ENCODE measurements at regions not wholly inside any gene's neighbourhood (a gene's known extent, or its start where the extent isn't known, plus 50 kb on each side); places are given as distances from the start of the nearest gene placed in this dataset.

GRCh38 chr2:19300961-19301360 lies 57.5 kb downstream of the OSR1 start:
- TF ChIP-seq, protein P1, sequence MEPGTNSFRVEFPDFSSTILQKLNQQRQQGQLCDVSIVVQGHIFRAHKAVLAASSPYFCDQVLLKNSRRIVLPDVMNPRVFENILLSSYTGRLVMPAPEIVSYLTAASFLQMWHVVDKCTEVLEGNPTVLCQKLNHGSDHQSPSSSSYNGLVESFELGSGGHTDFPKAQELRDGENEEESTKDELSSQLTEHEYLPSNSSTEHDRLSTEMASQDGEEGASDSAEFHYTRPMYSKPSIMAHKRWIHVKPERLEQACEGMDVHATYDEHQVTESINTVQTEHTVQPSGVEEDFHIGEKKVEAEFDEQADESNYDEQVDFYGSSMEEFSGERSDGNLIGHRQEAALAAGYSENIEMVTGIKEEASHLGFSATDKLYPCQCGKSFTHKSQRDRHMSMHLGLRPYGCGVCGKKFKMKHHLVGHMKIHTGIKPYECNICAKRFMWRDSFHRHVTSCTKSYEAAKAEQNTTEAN (CRISPR knock-in tag; conservative IDR thresholded peaks at IDR 0.05) = no peak
- TF ChIP-seq FOXP4 (CRISPR knock-in tag; IDR thresholded peaks at IDR 0.05) (no peak), RERE (CRISPR knock-in tag; IDR thresholded peaks at IDR 0.05; ENCODE audit: low read depth) (no peak), EZH2 (conservative IDR thresholded peaks at IDR 0.05; ENCODE audit: low read depth, low read length) (no peak), ZNF207 (IDR thresholded peaks at IDR 0.05; ENCODE audit: borderline replicate concordance) (no peak), CTCF (CRISPR knock-in tag; IDR thresholded peaks at IDR 0.05) (no peak), SMAD3 (CRISPR knock-in tag; IDR thresholded peaks at IDR 0.05) (no peak), HNRNPK (IDR thresholded peaks at IDR 0.05; ENCODE audit: low read depth, low read length, poor library complexity, severe bottlenecking) (no peak), POLR2AphosphoS5 (IDR thresholded peaks at IDR 0.05; ENCODE audit: low read depth, low read length) (no peak), RAD21 (CRISPR knock-in tag; IDR thresholded peaks at IDR 0.05) (no peak)
- TF ChIP-seq, protein P2, sequence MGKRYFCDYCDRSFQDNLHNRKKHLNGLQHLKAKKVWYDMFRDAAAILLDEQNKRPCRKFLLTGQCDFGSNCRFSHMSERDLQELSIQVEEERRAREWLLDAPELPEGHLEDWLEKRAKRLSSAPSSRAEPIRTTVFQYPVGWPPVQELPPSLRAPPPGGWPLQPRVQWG (CRISPR knock-in tag; IDR thresholded peaks at IDR 0.05; ENCODE audit: borderline replicate concordance, low read depth) = no peak
- TF ChIP-seq, protein P3, sequence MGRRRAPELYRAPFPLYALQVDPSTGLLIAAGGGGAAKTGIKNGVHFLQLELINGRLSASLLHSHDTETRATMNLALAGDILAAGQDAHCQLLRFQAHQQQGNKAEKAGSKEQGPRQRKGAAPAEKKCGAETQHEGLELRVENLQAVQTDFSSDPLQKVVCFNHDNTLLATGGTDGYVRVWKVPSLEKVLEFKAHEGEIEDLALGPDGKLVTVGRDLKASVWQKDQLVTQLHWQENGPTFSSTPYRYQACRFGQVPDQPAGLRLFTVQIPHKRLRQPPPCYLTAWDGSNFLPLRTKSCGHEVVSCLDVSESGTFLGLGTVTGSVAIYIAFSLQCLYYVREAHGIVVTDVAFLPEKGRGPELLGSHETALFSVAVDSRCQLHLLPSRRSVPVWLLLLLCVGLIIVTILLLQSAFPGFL (CRISPR knock-in tag; IDR thresholded peaks at IDR 0.05) = no peak
